Ovary (tissue), 7 donors: ENCODE measurements at regions not wholly inside any gene's neighbourhood (a gene's known extent, or its start where the extent isn't known, plus 50 kb on each side); places are given as distances from the start of the nearest gene placed in this dataset.

ENCODE experiments used
- DNase-seq, 5 donors: peaks; one replicate each; pipeline ENCODE4 v3.0.0-alpha.2; 2019 to 2020
- H3K27ac ChIP-seq, 2 donors: fragments of 200-600 bp; one replicate each; pipeline versions ENCODE4 v1.5.1 to v1.8.0; 2019 to 2022
- H3K27me3 ChIP-seq: fragments of 200-600 bp; one replicate; pipeline ENCODE4 v1.8.0; 2022
- H3K36me3 ChIP-seq: fragments of 200-600 bp; sonication (generic); one replicate; pipeline ENCODE4 v1.5.1; 2019
- H3K4me1 ChIP-seq: one replicate; pipeline ENCODE4 v1.8.1; 2013; ENCODE audit warnings: mild to moderate bottlenecking, moderate library complexity; ENCODE audit not compliant: insufficient read depth
- H3K4me3 ChIP-seq: fragments of 200-600 bp; sonication (generic); one replicate; pipeline ENCODE4 v1.5.1; 2017
- H3K9me3 ChIP-seq, 2 donors: fragments of 200-600 bp in 1 of 2; sonication (generic) in 1 of 2; one replicate each; pipeline versions ENCODE4 v1.5.1 to v1.8.1; 2013 to 2019; ENCODE audit warnings: mild to moderate bottlenecking in 1 of 2, moderate library complexity in 1 of 2
- EP300 ChIP-seq: sonication (generic); formaldehyde crosslinking; IDR thresholded peaks from one replicate; pipeline ENCODE4 v1.6.1; 2017; ENCODE audit warnings: antibody characterized with exemption
- POLR2A ChIP-seq: fragments of 450-650 bp; IDR thresholded peaks from one replicate; pipeline ENCODE4 v1.6.1; 2017; ENCODE audit warnings: antibody characterized with exemption, mild to moderate bottlenecking, moderate library complexity
- WGBS, 3 donors: extraction: QIAGEN DNeasy Blood & Tissue Kit in 1 of 3; methylation state at CpG; one replicate each; pipeline versions ENCODE4 v1.1.5 to v1.1.7; 2013 to 2017; 5-methylcytosine and 5-hydroxymethylcytosine counted together
- intact Hi-C, 4 donors: fragments of 100-400 bp; cut with DNase I; formaldehyde crosslinking; loops; one replicate each; pipeline versions ENCODE4 v1.11.0 to v1.15.1; 2022 to 2023
- TF ChIP-seq, protein P1 (sequence below), 3 donors: fragments of 450-650 bp in 2 of 3; fragments of 200-600 bp in 1 of 3; IDR thresholded peaks; one replicate each; pipeline versions ENCODE4 v1.5.1 to v1.8.0; 2016 to 2022; ENCODE audit warnings: antibody characterized with exemption in 3 of 3, mild to moderate bottlenecking in 1 of 3
- donor health status: DM: no; HTN: no; CAD: no; lungs with moderate emphysema.
- donor health status: DM: no; HTN: no; CAD: no.
- donor health status: Bipolar disorder and iron deficiency.
- donor health status: DM: no; HTN: no; CAD: no.
- donor health status: DM: yes; HTN: yes; CAD: no.

DNA sequence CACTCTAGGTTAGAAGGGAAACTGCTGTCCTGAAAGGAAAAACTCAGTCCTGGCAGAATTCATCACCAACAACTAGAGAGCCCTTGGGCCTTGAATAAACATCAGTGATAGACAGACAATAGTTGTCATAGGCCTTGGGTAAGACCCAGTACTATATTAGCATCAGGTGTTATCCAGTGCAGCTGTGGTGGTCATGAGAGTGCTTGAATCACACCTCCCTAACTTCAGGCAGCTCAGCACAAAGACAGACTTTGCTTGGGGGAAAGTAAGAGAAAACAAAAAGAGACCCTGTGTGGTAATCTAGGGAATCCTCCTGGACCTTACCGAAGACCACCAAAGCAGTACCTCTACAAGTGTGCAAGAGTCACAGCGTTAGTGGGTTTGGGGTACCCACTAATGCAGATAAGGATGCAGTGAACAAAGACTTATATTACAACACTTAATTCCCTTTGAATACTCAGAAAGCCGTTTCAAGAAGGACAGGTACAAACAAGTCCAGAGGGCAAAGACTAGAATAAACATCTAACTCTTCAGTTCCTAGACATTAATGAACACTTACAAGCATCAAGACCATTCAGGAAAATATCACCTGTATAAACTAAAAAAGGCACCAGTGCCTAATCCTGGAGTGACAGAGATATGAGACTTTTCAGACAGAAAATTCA lies 332.3 kb upstream of the EPHA3 start:
- no peak for DNase-seq
- no peaks in the 10 kb centered on the region for H3K4me1 ChIP-seq
- no peak overlapping the region for H3K4me3 ChIP-seq
- no peak overlapping the region for H3K27ac ChIP-seq
- WGBS, 3 donors: 83 to 90% (median 87%) methylated on average over 3 of the region's 3 CpGs
- H3K36me3 ChIP-seq: no peaks in the 10 kb centered on the region
- intact Hi-C loops: no loop called here
- no peaks in the 10 kb centered on the region for H3K27me3 ChIP-seq
- TF ChIP-seq, protein P1, sequence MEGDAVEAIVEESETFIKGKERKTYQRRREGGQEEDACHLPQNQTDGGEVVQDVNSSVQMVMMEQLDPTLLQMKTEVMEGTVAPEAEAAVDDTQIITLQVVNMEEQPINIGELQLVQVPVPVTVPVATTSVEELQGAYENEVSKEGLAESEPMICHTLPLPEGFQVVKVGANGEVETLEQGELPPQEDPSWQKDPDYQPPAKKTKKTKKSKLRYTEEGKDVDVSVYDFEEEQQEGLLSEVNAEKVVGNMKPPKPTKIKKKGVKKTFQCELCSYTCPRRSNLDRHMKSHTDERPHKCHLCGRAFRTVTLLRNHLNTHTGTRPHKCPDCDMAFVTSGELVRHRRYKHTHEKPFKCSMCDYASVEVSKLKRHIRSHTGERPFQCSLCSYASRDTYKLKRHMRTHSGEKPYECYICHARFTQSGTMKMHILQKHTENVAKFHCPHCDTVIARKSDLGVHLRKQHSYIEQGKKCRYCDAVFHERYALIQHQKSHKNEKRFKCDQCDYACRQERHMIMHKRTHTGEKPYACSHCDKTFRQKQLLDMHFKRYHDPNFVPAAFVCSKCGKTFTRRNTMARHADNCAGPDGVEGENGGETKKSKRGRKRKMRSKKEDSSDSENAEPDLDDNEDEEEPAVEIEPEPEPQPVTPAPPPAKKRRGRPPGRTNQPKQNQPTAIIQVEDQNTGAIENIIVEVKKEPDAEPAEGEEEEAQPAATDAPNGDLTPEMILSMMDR (IDR thresholded peaks at IDR 0.05): no peak
- TF ChIP-seq EP300: no peak
- TF ChIP-seq POLR2A: no peak
- no peaks in the 10 kb centered on the region for H3K9me3 ChIP-seq

DNA sequence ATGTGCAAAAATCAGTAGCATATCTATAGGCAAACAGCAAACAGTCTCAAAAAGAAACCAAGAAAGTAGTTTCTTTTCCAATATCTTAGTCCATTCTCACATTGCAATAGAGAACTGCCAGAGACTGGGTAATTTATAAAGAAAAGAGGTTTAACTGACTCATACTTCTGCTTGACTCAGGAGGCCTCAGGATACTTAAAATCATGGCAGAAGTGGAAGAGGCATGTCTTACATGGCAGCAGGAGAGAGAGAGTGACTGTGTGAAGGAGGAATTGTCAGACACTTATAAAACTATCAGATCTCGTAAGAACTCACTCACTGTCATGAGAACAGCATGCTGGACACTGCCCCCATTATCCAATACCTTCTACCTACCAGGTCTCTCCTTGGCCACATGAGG lies 327.9 kb upstream of the EPHA3 start:
- WGBS, 3 donors: 72 to 83% (median 77%) methylated on average over 1 of the region's 1 CpG
- H3K4me1 ChIP-seq: no peaks in the 10 kb centered on the region
- TF ChIP-seq EP300: no peak
- TF ChIP-seq, protein P1 (IDR thresholded peaks at IDR 0.05): no peak
- no peak for TF ChIP-seq POLR2A
- no peak overlapping the region for H3K4me3 ChIP-seq
- no peak for DNase-seq
- H3K27ac ChIP-seq: no peak overlapping the region
- intact Hi-C loops: no loop called here
- no peaks in the 10 kb centered on the region for H3K36me3 ChIP-seq
- H3K9me3 ChIP-seq: no peaks in the 10 kb centered on the region
- no peaks in the 10 kb centered on the region for H3K27me3 ChIP-seq

DNA sequence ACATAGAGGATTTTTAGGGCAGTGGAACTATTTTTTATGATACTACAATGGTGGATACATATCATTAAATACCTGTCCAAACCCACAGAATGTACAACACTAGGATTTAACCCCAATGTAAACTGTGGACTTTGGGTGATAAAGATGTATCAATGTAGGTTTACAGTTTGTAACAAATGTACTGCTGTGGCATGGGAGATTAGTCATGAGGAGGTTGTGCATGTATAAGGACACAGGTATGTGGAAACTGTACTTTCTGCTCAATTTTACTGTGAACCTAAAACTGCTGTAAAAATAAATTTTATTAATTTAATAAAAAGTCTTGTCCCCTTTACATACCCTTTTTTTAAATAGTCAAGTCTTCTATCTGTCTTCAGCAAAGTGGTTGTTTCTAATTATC lies 322.5 kb upstream of the EPHA3 start:
- intact Hi-C loops: no loop called here
- TF ChIP-seq, protein P1 (IDR thresholded peaks at IDR 0.05): no peak
- TF ChIP-seq POLR2A (no peak), EP300 (no peak)
- no peak overlapping the region for H3K27ac ChIP-seq
- H3K4me1 ChIP-seq: no peaks in the 10 kb centered on the region
- H3K36me3 ChIP-seq: no peaks in the 10 kb centered on the region
- no peak for DNase-seq
- no peaks in the 10 kb centered on the region for H3K27me3 ChIP-seq
- no peak overlapping the region for H3K4me3 ChIP-seq
- H3K9me3 ChIP-seq: no peaks in the 10 kb centered on the region

DNA sequence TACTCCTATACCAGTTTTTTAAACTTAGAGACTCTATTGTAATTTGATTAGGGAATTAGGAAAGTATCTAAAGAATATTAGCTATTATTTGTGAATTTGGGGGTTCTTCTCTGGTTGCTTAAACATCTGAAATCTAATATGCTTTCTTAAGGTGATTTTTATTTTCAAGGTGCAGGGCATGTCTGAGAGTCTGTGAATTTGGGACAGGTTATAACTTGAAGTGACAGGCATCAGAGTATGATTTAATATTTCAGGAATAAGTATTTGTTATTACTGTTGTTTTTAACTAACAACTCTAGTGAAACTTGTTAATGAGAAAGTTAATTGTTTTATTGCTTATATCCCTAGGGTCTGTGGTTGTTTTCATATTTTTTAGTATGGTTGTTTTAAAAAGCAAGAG lies 321.6 kb upstream of the EPHA3 start:
- Histone ChIP-seq H3K27ac (no peak overlapping the region), H3K4me1 (no peaks in the 10 kb centered on the region), H3K36me3 (no peaks in the 10 kb centered on the region), H3K27me3 (no peaks in the 10 kb centered on the region), H3K9me3 (no peaks in the 10 kb centered on the region), H3K4me3 (no peak overlapping the region)
- TF ChIP-seq EP300 (no peak), POLR2A (no peak)
- TF ChIP-seq, protein P1 (IDR thresholded peaks at IDR 0.05): no peak
- DNase-seq: no peak
- intact Hi-C loops: no loop called here
